ENCODE measurements at regions not wholly inside any gene's neighbourhood (a gene's known extent, or its start where the extent isn't known, plus 50 kb on each side); places are given as distances from the start of the nearest gene placed in this dataset.

GRCh38 chr14:80358112-80358511 lies 146.8 kb upstream of the DIO2 start:
- TF ChIP-seq CTCF (IDR thresholded peaks at IDR 0.05) = no peak
- H3K4me1 Mint-ChIP-seq (ENCODE audit: low read depth) = no peaks in the 10 kb centered on the region
- no peaks in the 10 kb centered on the region for H3K27me3 Mint-ChIP-seq (ENCODE audit: insufficient read depth)
- H3K4me3 Mint-ChIP-seq = no peak overlapping the region
- H3K27ac Mint-ChIP-seq = no peak overlapping the region
- no peak for DNase-seq
- no peaks in the 10 kb centered on the region for H3K36me3 Mint-ChIP-seq (ENCODE audit: low read depth)
- no peaks in the 10 kb centered on the region for H3K9me3 Mint-ChIP-seq

DNA sequence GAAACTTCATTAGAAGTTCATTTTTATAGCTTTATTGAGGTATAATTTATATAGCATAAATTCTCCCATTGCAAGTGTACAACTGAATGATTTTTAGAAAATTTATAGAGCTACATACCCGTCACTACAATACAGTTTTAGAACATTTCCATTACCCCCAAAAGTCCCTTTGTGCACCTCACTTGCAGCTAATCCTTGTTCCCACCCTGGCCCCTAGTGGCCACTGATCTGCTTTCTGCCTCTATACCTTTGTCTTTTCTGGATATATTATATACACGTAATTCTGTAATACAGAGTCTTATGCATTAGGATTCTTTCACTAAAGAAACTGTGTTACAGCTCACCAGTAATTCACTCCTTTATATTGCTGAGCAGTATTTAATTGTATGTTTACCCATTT lies 145.1 kb upstream of the DIO2 start:
- Mint-ChIP-seq H3K27ac (no peak overlapping the region), H3K4me3 (no peak overlapping the region), H3K27me3 (ENCODE audit: insufficient read depth) (no peaks in the 10 kb centered on the region), H3K4me1 (ENCODE audit: low read depth) (no peaks in the 10 kb centered on the region), H3K36me3 (ENCODE audit: low read depth) (no peaks in the 10 kb centered on the region), H3K9me3 (no peaks in the 10 kb centered on the region)
- DNase-seq = no peak
- TF ChIP-seq CTCF (IDR thresholded peaks at IDR 0.05) = peak; percentile 76

DNA sequence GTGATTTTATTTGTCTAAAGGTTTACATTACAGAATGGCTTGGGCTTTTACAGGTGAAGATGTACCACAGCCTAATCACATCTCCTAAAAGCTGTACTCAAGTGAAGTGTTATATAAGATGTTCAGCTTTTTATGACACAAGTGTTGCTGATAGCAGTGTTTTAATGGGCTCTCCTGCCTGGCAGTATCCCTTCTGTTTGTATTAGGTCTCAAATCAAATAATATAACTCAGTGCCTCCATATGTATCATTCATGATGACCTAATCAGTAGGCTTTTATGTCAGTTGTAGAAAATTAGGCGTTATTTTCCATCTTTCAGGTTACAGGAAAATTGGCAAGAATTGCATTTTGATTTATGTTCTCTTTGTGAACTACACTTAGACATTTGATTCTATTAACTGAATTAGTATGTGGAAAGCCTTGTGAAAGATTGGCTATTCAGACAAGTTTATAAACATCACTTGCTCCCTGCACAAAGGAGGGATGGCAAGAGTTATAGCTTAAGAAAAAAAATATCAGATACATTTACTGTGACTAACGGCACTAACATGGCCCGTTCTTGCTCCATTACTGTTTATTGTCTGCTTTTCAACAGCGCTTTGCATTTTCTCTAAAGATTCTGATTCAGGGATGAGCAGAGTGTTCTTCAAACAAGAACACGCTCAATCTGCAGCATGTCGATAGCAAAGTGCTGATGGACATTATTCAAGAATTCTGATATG lies 143.7 kb upstream of the DIO2 start:
- no peak overlapping the region for H3K27ac Mint-ChIP-seq
- no peaks in the 10 kb centered on the region for H3K36me3 Mint-ChIP-seq (ENCODE audit: low read depth)
- H3K9me3 Mint-ChIP-seq = no peaks in the 10 kb centered on the region
- TF ChIP-seq CTCF (IDR thresholded peaks at IDR 0.05) = no peak
- H3K4me1 Mint-ChIP-seq (ENCODE audit: low read depth) = no peaks in the 10 kb centered on the region; the same call in 1 of the 2 replicates
- H3K27me3 Mint-ChIP-seq (ENCODE audit: insufficient read depth) = no peaks in the 10 kb centered on the region
- DNase-seq = no peak
- no peak overlapping the region for H3K4me3 Mint-ChIP-seq

- Mint-ChIP-seq H3K36me3 (ENCODE audit: low read depth) (no peaks in the 10 kb centered on the region), H3K27ac (no peak overlapping the region), H3K9me3 (no peaks in the 10 kb centered on the region), H3K4me3 (no peak overlapping the region), H3K27me3 (ENCODE audit: insufficient read depth) (no peaks in the 10 kb centered on the region), H3K4me1 (ENCODE audit: low read depth) (no peaks in the 10 kb centered on the region; the same call in 1 of the 2 replicates)
- no peak for DNase-seq
- no peak for TF ChIP-seq CTCF (IDR thresholded peaks at IDR 0.05)
These were observed 141.2 kb upstream of the DIO2 start for GRCh38 chr14:80352471-80352870.

- no peaks in the 10 kb centered on the region for H3K9me3 Mint-ChIP-seq
- DNase-seq = no peak
These were observed 139.4 kb upstream of the DIO2 start for GRCh38 chr14:80350707-80351106.

More at GRCh38 chr14:80350707-80351106, 139.4 kb upstream of the DIO2 start:
- Mint-ChIP-seq H3K4me3 (no peak overlapping the region), H3K27ac (no peak overlapping the region), H3K36me3 (ENCODE audit: low read depth) (no peaks in the 10 kb centered on the region), H3K27me3 (ENCODE audit: insufficient read depth) (no peaks in the 10 kb centered on the region), H3K4me1 (ENCODE audit: low read depth) (no peaks in the 10 kb centered on the region; the same call in 1 of the 2 replicates)
- no peak for TF ChIP-seq CTCF (IDR thresholded peaks at IDR 0.05)
